Bronchial epithelial cell (primary cell): ENCODE measurements at regions not wholly inside any gene's neighbourhood (a gene's known extent, or its start where the extent isn't known, plus 50 kb on each side); places are given as distances from the start of the nearest gene placed in this dataset.

ENCODE experiments used
- DNase-seq: peaks from one replicate; pipeline ENCODE4 v3.0.0-alpha.2; 2010; ENCODE audit warnings: low read depth
- FAIRE-seq: peaks from 2 replicates; lab custom pipeline; 2011; peaks lifted over from hg19 to GRCh38; lab: Jason Lieb, UNC
- H3K27me3 ChIP-seq: 2 replicates; pipeline ENCODE4 v1.5.1; 2011; ENCODE audit warnings: low read length; ENCODE audit not compliant: control insufficient read depth, insufficient read depth
- H3K36me3 ChIP-seq: 2 replicates; pipeline ENCODE4 v1.5.1; 2011; ENCODE audit warnings: low read length; ENCODE audit not compliant: control insufficient read depth, insufficient read depth
- H3K4me3 ChIP-seq: 2 replicates; pipeline ENCODE4 v1.5.1; 2011; ENCODE audit warnings: mild to moderate bottlenecking, low read depth, low read length, control low read depth
- CTCF ChIP-seq: IDR thresholded peaks from 2 replicates; pipeline ENCODE4 v1.5.1; 2011; ENCODE audit warnings: mild to moderate bottlenecking, moderate library complexity, low read length, control low read depth, inconsistent platforms; ENCODE audit not compliant: insufficient read depth, severe bottlenecking

DNA sequence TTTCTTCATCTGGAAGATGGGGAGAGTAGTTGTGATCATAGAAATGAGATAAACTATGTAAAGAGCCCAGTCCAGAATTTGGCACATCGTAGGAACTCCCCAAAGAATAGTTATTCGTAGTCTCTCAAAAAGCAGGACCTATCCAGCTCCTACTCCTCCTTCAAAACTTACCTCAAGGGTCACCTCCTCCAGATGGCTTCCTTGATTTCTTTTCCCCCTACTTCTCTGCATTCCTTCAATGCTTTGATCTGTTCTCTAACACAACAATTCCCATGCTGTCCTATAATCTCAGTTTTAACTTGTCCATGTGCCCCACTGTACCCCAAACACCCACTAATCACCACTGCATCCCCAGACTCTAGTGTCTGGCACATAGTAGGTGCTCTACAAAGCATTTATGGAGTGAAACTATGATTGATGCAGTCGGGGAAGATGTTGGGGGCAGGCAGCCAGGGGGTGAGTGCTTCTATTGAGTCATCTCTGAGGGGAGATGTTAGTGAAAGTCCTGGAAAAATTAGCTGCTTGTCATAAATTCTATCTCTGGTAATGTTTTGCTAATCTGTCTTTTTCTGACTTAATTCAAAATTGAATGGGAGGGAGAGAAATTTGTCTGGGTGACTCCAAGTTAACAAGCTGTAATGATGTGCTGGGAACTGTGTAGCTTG, 181.3 kb upstream of the KCNG1 start:
- Histone ChIP-seq H3K27me3 (peaks cover 7% of the 10 kb centered on the region), H3K36me3 (no peaks in the 10 kb centered on the region), H3K4me3 (no peak overlapping the region)
- DNase-seq: no peak
- no peak for FAIRE-seq
- no peak for TF ChIP-seq CTCF

DNA sequence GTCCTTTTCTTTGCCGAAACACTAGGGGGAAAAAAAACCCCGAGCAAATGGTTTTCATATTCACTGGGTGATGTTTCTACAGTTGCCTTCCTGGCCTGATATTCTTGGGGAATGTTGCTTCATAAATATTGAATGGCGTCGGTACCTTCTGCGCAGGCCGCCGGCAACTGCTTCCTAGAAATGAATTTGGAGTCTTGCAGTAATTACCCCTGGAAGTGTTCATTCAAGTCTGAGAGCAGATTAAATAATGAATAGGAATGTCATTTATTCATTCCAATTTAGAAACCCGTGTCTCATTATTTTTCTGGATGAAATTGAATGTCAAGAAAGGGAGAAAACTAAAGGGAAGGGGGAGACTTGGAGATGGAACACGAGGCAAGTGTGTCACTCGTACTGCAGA, 179.4 kb upstream of the KCNG1 start:
- TF ChIP-seq CTCF: no peak
- FAIRE-seq: no peak
- H3K36me3 ChIP-seq: no peaks in the 10 kb centered on the region

DNA sequence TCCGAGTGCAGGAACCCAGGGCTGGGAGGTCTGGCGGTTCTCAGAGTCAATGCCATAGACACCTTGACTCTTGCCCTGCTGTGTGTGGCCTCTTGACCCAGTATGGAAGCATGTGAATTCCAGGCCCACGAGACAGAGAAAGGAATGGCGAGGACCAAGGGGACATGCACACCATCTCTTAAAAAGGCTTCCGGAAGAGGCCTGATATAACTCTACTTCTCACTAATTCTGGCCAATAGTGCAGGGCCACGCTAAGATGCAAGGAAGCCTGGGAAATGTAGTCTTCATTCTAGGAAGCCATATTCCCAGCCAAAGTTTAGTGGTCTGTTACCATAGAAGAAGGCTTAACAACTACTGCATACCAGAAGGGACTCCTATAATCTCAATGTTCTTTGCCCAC, 177.0 kb upstream of the KCNG1 start:
- no peaks in the 10 kb centered on the region for H3K36me3 ChIP-seq
- DNase-seq: no peak
- no peak overlapping the region for H3K4me3 ChIP-seq
- no peak for FAIRE-seq
- no peak for TF ChIP-seq CTCF
- peaks cover 3% of the 10 kb centered on the region for H3K27me3 ChIP-seq

More for the DNA sequence above, 179.4 kb upstream of the KCNG1 start:
- H3K4me3 ChIP-seq: no peak overlapping the region
- peaks cover 3% of the 10 kb centered on the region for H3K27me3 ChIP-seq
- DNase-seq: no peak

- FAIRE-seq: no peak
- Histone ChIP-seq H3K36me3 (no peaks in the 10 kb centered on the region), H3K27me3 (peaks cover 3% of the 10 kb centered on the region), H3K4me3 (no peak overlapping the region)
- no peak for TF ChIP-seq CTCF
- DNase-seq: no peak
Measured at GRCh38 chr20:51198876-51199523, 176.1 kb upstream of the KCNG1 start.

GRCh38 chr20:51198238-51198637, 175.3 kb upstream of the KCNG1 start:
- no peak for FAIRE-seq
- DNase-seq: no peak
- peaks cover 3% of the 10 kb centered on the region for H3K27me3 ChIP-seq

More at GRCh38 chr20:51198238-51198637, 175.3 kb upstream of the KCNG1 start:
- H3K36me3 ChIP-seq: no peaks in the 10 kb centered on the region
- no peak for TF ChIP-seq CTCF
- H3K4me3 ChIP-seq: no peak overlapping the region
